ENCODE measurements at regions not wholly inside any gene's neighbourhood (a gene's known extent, or its start where the extent isn't known, plus 50 kb on each side); places are given as distances from the start of the nearest gene placed in this dataset.

DNA sequence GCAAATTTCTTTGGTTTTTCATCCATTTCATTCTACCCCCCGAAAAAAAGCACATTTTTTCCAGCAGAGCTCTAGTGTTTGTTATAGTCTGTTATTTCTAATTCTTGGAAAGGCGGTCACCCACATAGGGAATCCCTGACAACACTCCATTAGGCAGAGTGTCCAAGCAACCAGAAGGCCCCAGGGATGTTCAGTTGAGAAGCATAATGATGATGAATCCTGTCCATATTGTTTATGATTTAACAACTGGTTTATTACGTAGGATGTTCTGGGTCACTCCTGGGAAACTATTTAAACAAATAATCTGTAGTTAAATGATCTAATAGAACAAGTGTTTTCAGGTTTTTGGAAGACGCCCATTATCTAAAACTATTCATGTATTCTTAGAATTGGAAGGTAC lies 388.7 kb downstream of the TNS1 start:
- ATAC-seq (no peak), DNase-seq (ENCODE audit: low spot score) (no peak)
- no peaks in the 10 kb centered on the region for H3K36me3 Mint-ChIP-seq (ENCODE audit: low read depth)
- Histone ChIP-seq H3K27ac (ENCODE audit: low read depth) (no peak overlapping the region), H3F3A (replicated peaks; ENCODE audit: low read depth) (no peaks in the 10 kb centered on the region), H3K4me1 (ENCODE audit: insufficient read depth) (no peaks in the 10 kb centered on the region), H3K4me3 (no peak overlapping the region), H3K27me3 (ENCODE audit: insufficient read depth) (no peaks in the 10 kb centered on the region), H3K9me2 (ENCODE audit: insufficient read depth) (no peaks in the 10 kb centered on the region), H4K20me1 (replicated peaks; ENCODE audit: insufficient read depth) (no peaks in the 10 kb centered on the region), H3K36me3 (ENCODE audit: insufficient read depth) (no peaks in the 10 kb centered on the region), H3K4me2 (no peak overlapping the region), H3K79me2 (replicated peaks; ENCODE audit: insufficient read depth) (no peaks in the 10 kb centered on the region), H2AFZ (no peak overlapping the region)
- H3K27ac Mint-ChIP-seq: no peak overlapping the region
- no peaks in the 10 kb centered on the region for H3K9me3 Mint-ChIP-seq
- TF ChIP-seq JUNB (IDR thresholded peaks at IDR 0.05; ENCODE audit: unreplicated experiment): no peak
- no peak overlapping the region for H3K4me3 Mint-ChIP-seq
- peaks cover 6% of the 10 kb centered on the region for H3K27me3 Mint-ChIP-seq (ENCODE audit: insufficient read depth, low read depth, poor library complexity)
- H3K4me1 Mint-ChIP-seq: peaks cover 19% of the 10 kb centered on the region

GRCh38 chr2:217612920-217613319 lies 389.9 kb downstream of the TNS1 start:
- no peaks in the 10 kb centered on the region for H3F3A ChIP-seq (replicated peaks; ENCODE audit: low read depth)
- Mint-ChIP-seq H3K27ac (no peak overlapping the region), H3K9me3 (no peaks in the 10 kb centered on the region), H3K4me1 (peaks cover 17% of the 10 kb centered on the region), H3K27me3 (ENCODE audit: insufficient read depth, low read depth, poor library complexity) (peaks cover 8% of the 10 kb centered on the region), H3K4me3 (no peak overlapping the region), H3K36me3 (ENCODE audit: low read depth) (no peaks in the 10 kb centered on the region)
- no peaks in the 10 kb centered on the region for H3K9me2 ChIP-seq (ENCODE audit: insufficient read depth)
- DNase-seq (ENCODE audit: low spot score) (no peak), ATAC-seq (no peak)
- H3K27me3 ChIP-seq (ENCODE audit: insufficient read depth): no peaks in the 10 kb centered on the region
- H3K27ac ChIP-seq (ENCODE audit: low read depth): no peak overlapping the region
- no peak overlapping the region for H2AFZ ChIP-seq
- H3K36me3 ChIP-seq (ENCODE audit: insufficient read depth): no peaks in the 10 kb centered on the region
- no peak overlapping the region for H3K4me3 ChIP-seq
- no peaks in the 10 kb centered on the region for H3K79me2 ChIP-seq (replicated peaks; ENCODE audit: insufficient read depth)
- no peak overlapping the region for H3K4me2 ChIP-seq
- H3K4me1 ChIP-seq (ENCODE audit: insufficient read depth): no peaks in the 10 kb centered on the region
- no peaks in the 10 kb centered on the region for H4K20me1 ChIP-seq (replicated peaks; ENCODE audit: insufficient read depth)
- TF ChIP-seq, protein P1, sequence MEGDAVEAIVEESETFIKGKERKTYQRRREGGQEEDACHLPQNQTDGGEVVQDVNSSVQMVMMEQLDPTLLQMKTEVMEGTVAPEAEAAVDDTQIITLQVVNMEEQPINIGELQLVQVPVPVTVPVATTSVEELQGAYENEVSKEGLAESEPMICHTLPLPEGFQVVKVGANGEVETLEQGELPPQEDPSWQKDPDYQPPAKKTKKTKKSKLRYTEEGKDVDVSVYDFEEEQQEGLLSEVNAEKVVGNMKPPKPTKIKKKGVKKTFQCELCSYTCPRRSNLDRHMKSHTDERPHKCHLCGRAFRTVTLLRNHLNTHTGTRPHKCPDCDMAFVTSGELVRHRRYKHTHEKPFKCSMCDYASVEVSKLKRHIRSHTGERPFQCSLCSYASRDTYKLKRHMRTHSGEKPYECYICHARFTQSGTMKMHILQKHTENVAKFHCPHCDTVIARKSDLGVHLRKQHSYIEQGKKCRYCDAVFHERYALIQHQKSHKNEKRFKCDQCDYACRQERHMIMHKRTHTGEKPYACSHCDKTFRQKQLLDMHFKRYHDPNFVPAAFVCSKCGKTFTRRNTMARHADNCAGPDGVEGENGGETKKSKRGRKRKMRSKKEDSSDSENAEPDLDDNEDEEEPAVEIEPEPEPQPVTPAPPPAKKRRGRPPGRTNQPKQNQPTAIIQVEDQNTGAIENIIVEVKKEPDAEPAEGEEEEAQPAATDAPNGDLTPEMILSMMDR (conservative IDR thresholded peaks at IDR 0.05; ENCODE audit: low read depth in 2 of 2): no peak
- no peak for TF ChIP-seq EZH2 (IDR thresholded peaks at IDR 0.05; ENCODE audit: low read depth, unreplicated experiment)
- TF ChIP-seq ZNF331 (CRISPR knock-in tag; IDR thresholded peaks at IDR 0.05; ENCODE audit: low read depth): no peak
- TF ChIP-seq ETS1 (IDR thresholded peaks at IDR 0.05): no peak
- TF ChIP-seq STAT1 (IDR thresholded peaks at IDR 0.05; ENCODE audit: unreplicated experiment): no peak
- TF ChIP-seq NANOG (IDR thresholded peaks at IDR 0.05; ENCODE audit: borderline replicate concordance): no peak
- TF ChIP-seq POLR2AphosphoS5 (IDR thresholded peaks at IDR 0.05; ENCODE audit: low read depth): no peak
- TF ChIP-seq CREB1 (CRISPR knock-in tag; IDR thresholded peaks at IDR 0.05; ENCODE audit: low read depth): no peak
- TF ChIP-seq ZNF114 (CRISPR knock-in tag; IDR thresholded peaks at IDR 0.05): no peak
- TF ChIP-seq REST (IDR thresholded peaks at IDR 0.05; ENCODE audit: unreplicated experiment): no peak
- TF ChIP-seq EZH2phosphoT487 (IDR thresholded peaks at IDR 0.05; ENCODE audit: unreplicated experiment): no peak
- TF ChIP-seq JUNB (IDR thresholded peaks at IDR 0.05; ENCODE audit: unreplicated experiment): no peak
